ENCODE measurements at regions not wholly inside any gene's neighbourhood (a gene's known extent, or its start where the extent isn't known, plus 50 kb on each side); places are given as distances from the start of the nearest gene placed in this dataset.

DNA sequence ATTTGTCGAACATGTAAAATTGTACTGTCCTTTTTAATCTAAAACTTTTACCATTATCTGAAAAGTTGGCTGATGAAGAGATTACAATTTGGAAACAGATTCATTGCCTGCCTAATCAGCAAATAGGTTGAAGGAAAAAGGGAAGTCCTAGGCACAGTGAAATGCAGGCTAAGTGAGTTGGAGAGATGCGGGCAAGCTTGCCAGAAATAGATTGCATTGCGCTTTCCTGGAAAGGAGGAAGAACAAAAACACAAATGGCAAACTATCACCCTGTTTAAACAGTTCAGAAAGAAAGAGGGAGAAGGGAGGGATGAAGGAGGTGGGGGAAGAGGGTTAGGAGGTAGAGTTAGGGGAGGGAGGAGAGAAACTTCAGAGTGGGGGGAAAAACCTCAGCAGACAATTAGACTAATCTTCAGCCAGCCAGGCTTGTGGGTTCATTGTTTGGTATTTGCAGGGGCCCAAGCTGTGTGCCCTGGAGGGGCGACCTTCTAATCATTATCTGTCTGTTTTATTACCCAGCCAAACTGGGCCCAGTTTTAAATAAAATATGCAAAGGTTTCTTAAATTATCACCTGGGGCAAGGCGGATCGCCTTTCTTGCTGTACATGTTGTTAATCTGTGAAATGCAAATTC, 465.2 kb downstream of the TFAP2B start:
- H2AFZ ChIP-seq (ENCODE audit: low read depth, low read length, severe bottlenecking), result no peak overlapping the region
- TF ChIP-seq, protein P1, sequence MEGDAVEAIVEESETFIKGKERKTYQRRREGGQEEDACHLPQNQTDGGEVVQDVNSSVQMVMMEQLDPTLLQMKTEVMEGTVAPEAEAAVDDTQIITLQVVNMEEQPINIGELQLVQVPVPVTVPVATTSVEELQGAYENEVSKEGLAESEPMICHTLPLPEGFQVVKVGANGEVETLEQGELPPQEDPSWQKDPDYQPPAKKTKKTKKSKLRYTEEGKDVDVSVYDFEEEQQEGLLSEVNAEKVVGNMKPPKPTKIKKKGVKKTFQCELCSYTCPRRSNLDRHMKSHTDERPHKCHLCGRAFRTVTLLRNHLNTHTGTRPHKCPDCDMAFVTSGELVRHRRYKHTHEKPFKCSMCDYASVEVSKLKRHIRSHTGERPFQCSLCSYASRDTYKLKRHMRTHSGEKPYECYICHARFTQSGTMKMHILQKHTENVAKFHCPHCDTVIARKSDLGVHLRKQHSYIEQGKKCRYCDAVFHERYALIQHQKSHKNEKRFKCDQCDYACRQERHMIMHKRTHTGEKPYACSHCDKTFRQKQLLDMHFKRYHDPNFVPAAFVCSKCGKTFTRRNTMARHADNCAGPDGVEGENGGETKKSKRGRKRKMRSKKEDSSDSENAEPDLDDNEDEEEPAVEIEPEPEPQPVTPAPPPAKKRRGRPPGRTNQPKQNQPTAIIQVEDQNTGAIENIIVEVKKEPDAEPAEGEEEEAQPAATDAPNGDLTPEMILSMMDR (IDR thresholded peaks at IDR 0.05; ENCODE audit: insufficient read depth, low read length, poor library complexity, severe bottlenecking), result no peak
- TF ChIP-seq EZH2phosphoT487 (conservative IDR thresholded peaks at IDR 0.05; ENCODE audit: low read length), result no peak

DNA sequence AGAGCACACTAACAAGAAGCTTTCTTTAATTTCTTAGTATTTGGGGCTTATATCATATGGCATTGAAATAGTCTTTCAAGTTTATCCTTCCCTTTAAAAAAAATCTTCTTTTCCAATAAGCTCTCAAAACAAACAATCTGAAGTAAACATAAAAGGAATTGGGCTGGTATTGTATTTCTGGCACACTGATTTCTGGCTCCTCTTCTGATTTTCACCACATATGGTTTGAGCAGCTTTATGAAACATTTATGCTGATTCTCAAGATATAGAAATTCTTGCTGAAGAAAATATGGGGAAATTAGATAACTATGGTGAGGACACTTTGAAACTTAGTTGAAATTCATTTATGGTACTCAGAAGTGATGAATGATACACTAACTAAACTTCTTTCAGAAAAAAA, 467.2 kb downstream of the TFAP2B start:
- Histone ChIP-seq H3K79me2 (ENCODE audit: insufficient read depth, low read length) (no peaks in the 10 kb centered on the region), H3K27ac (ENCODE audit: low read depth, low read length) (no peak overlapping the region), H3K4me2 (ENCODE audit: low read depth, low read length, poor library complexity, severe bottlenecking) (no peak overlapping the region), H3K9me3 (ENCODE audit: insufficient read depth, low read length) (no peaks in the 10 kb centered on the region), H3K4me3 (ENCODE audit: insufficient read depth, low read length, poor library complexity, severe bottlenecking) (no peak overlapping the region), H3K27me3 (ENCODE audit: low read length) (no peaks in the 10 kb centered on the region; the same call in 1 of the 2 replicates), H3K9me2 (replicated peaks; ENCODE audit: insufficient read depth, low read length) (no peaks in the 10 kb centered on the region), H3F3A (ENCODE audit: insufficient read depth) (no peaks in the 10 kb centered on the region), H2AFZ (ENCODE audit: low read depth, low read length, severe bottlenecking) (no peak overlapping the region), H3K36me3 (ENCODE audit: low read length) (no peaks in the 10 kb centered on the region), H3K9ac (ENCODE audit: low read length) (no peak overlapping the region), H4K20me1 (ENCODE audit: low read depth, low read length) (0 out of 2 replicates have a peak, but pooled peaks cover 4% of the 10 kb centered on the region)
- TF ChIP-seq, protein P1 (IDR thresholded peaks at IDR 0.05; ENCODE audit: insufficient read depth, low read length, poor library complexity, severe bottlenecking), result no peak
- no peak for TF ChIP-seq EZH2phosphoT487 (conservative IDR thresholded peaks at IDR 0.05; ENCODE audit: low read length)

More for the DNA sequence above, 465.2 kb downstream of the TFAP2B start:
- H3K4me2 ChIP-seq (ENCODE audit: low read depth, low read length, poor library complexity, severe bottlenecking), result no peak overlapping the region
- H3K27ac ChIP-seq (ENCODE audit: low read depth, low read length), result no peak overlapping the region
- no peaks in the 10 kb centered on the region; the same call in 1 of the 2 replicates for H3K27me3 ChIP-seq (ENCODE audit: low read length)
- H3K9ac ChIP-seq (ENCODE audit: low read length), result no peak overlapping the region
- no peaks in the 10 kb centered on the region for H3K9me2 ChIP-seq (replicated peaks; ENCODE audit: insufficient read depth, low read length)
- no peaks in the 10 kb centered on the region for H3K79me2 ChIP-seq (ENCODE audit: insufficient read depth, low read length)
- H3K9me3 ChIP-seq (ENCODE audit: insufficient read depth, low read length), result no peaks in the 10 kb centered on the region
- no peak overlapping the region for H3K4me3 ChIP-seq (ENCODE audit: insufficient read depth, low read length, poor library complexity, severe bottlenecking)
- no peaks in the 10 kb centered on the region for H3F3A ChIP-seq (ENCODE audit: insufficient read depth)
- H3K36me3 ChIP-seq (ENCODE audit: low read length), result no peaks in the 10 kb centered on the region
- H4K20me1 ChIP-seq (ENCODE audit: low read depth, low read length), result no peaks in the 10 kb centered on the region

DNA sequence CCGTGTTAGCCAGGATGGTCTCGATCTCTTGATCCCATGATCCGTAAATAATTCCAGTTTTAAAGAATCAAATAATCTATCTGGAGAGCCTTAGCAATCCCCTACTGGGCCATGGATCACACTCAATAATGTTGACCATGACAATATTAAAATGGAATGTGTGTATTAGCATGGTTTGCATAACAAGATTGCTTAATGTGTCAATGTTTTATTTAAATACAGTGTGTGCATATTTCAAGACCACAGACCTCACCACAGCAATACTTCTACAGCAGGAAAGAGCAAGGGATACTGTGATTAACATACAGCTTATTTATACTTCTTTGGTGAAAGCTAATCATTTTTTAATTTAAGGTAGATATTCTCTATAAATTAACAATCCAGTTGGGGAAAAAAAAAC, 470.4 kb downstream of the TFAP2B start:
- Histone ChIP-seq H4K20me1 (ENCODE audit: low read depth, low read length) (0 out of 2 replicates have a peak, but pooled peaks cover 4% of the 10 kb centered on the region), H2AFZ (ENCODE audit: low read depth, low read length, severe bottlenecking) (no peak overlapping the region), H3K27me3 (ENCODE audit: low read length) (no peaks in the 10 kb centered on the region; the same call in 1 of the 2 replicates), H3K4me2 (ENCODE audit: low read depth, low read length, poor library complexity, severe bottlenecking) (no peak overlapping the region), H3K36me3 (ENCODE audit: low read length) (no peaks in the 10 kb centered on the region), H3K4me3 (ENCODE audit: insufficient read depth, low read length, poor library complexity, severe bottlenecking) (no peak overlapping the region), H3K79me2 (ENCODE audit: insufficient read depth, low read length) (no peaks in the 10 kb centered on the region), H3K9me3 (ENCODE audit: insufficient read depth, low read length) (no peaks in the 10 kb centered on the region), H3K9ac (ENCODE audit: low read length) (no peak overlapping the region), H3K9me2 (replicated peaks; ENCODE audit: insufficient read depth, low read length) (no peaks in the 10 kb centered on the region), H3K27ac (ENCODE audit: low read depth, low read length) (no peak overlapping the region), H3F3A (ENCODE audit: insufficient read depth) (no peaks in the 10 kb centered on the region)
- TF ChIP-seq EZH2phosphoT487 (conservative IDR thresholded peaks at IDR 0.05; ENCODE audit: low read length), result no peak
- TF ChIP-seq, protein P1 (IDR thresholded peaks at IDR 0.05; ENCODE audit: insufficient read depth, low read length, poor library complexity, severe bottlenecking), result no peak
